Stimulated activated CD4-positive, alpha-beta T cell treated with anti-CD3 and anti-CD28 coated beads, Interleukin-4, amount 100 ng/mL, for 24 hours (primary cell): ENCODE measurements at regions not wholly inside any gene's neighbourhood (a gene's known extent, or its start where the extent isn't known, plus 50 kb on each side); places are given as distances from the start of the nearest gene placed in this dataset.

Experiments used
- DNase-seq: peaks from one replicate; pipeline ENCODE4 v3.0.0-alpha.2; 2020

- no peak for DNase-seq
These were observed 379.7 kb downstream of the SPRY1 start for GRCh38 chr4:123776267-123776666.

- DNase-seq: no peak
These were observed 380.8 kb downstream of the SPRY1 start for GRCh38 chr4:123777373-123777772.

DNA sequence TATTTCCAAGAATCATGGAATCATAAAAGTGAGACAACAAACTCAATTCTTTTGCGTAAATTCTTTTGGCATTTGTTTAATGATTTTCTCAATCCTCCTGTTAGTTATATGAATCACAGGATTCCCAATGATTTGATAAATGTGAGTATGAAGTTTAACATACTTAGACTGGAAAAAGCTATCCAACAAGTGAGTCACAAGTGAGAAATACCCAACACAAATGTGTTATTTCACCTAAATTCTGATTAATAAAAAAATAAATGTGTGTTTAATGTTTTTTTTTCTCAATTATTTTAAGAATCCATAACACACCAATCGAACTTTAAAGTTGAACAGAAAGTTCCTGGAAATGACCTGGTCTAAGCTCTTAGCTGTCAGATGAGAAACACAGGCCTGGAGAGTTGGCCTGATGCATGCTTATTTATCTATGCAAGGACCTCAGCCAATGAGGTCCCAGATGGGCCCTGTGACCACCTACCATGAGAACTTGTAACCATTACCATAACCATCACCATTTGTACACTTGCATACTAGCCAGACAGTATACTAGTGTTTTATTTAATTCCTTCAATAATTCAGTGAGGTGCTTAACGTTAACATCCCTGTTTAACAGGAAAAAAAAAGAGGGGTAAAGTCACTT lies 386.7 kb downstream of the SPRY1 start:
- no peak for DNase-seq

- DNase-seq: no peak
These were observed 387.3 kb downstream of the SPRY1 start for GRCh38 chr4:123783921-123784320.

- DNase-seq: no peak
These were observed 388.0 kb downstream of the SPRY1 start for GRCh38 chr4:123784626-123785025.

DNA sequence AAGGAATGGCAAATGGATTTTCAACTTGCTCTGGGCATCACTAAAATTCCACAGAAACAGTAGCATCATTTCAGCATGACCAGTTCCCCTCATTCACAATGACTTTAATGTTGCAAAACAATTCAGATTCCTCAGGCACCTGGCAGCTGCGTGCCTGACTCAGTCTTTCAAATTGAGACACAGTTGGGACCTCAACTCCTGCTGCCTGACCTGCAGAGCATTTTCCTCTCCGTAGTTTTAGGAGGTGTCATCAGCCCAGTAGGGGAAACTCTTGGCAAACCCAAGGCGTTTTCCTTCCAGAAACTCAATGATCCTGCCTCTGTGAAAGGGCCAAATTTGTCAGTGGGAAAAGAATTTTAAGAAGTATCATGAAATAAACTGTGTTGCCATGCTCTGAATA lies 388.9 kb downstream of the SPRY1 start:
- DNase-seq: no peak

DNA sequence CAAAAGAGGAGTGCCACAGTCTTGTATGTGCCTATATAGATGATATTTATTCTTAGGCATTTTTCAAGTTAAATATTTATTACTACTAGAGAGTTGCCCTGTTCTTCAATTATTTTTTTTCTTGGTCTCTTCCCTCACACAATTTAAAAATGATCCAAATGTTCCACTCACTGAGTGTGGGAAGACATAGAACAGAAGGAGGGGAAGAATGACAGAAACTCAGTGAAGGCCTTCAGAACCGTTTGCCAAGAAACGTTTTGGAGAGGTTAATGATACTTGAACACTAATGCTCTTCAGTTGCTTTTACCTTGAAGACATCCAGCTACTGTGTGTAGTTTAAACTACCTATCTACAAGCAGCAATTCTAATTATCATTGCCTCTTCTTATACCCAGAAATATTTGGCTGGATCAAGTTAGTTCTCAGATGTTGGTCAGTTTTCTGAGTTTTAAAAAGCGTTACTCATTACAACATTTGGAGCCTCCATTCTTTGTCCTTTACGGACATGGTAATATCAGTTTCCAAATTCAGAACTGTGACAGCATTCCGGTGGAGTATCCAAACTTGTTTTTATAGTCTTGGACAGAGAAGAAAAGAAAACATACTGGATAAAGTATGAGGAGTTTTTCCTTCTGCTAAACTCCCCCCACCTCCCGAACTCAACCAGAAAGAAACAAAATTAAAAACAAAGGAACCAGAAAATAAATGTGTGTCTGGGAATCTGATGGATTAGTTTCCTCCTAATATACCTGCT lies 389.7 kb downstream of the SPRY1 start:
- DNase-seq: no peak

GRCh38 chr4:123786920-123787319 lies 390.3 kb downstream of the SPRY1 start:
- DNase-seq: no peak

- no peak for DNase-seq
These were observed 391.0 kb downstream of the SPRY1 start for GRCh38 chr4:123787512-123788080.

GRCh38 chr4:123788577-123788976 lies 392.0 kb downstream of the SPRY1 start:
- no peak for DNase-seq

DNA sequence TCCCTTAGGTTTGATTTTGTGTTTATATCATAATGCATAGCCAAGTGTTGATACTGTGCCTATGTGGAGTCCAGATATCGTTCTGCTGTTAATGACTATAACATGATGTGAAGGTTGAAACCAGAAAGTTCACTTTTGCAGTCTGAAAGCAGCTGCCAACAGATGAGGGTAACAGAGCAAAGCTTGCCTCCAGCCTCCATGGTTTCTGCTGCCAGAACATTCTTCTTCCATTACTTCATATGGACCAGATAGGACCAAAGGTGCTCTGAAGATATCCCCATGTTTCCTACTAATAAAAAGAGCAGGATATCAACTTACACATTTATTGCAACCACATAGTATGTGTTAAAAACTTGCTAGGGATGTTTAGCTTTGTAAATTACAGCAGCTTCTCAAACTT lies 394.1 kb downstream of the SPRY1 start:
- DNase-seq: no peak

GRCh38 chr4:123802082-123802645 lies 405.6 kb downstream of the SPRY1 start:
- no peak for DNase-seq

DNA sequence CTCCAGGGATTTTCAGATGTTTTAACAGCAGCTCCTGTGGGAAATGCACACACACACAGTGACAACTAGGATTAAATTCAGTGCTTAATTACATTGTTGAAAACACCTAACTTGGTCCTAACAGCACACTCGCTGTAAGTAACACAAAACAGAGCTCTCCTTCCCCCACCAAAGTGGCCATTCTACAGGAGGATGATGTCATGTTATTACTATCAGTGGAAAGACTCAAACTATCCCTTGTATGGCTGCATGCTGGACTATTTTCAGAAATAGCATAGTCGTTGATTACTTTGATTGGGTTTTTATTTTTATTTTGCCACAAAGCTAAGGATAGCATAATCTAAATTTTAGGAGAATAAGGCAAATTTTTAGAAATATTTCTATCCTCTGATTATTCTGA lies 406.3 kb downstream of the SPRY1 start:
- DNase-seq: no peak

DNA sequence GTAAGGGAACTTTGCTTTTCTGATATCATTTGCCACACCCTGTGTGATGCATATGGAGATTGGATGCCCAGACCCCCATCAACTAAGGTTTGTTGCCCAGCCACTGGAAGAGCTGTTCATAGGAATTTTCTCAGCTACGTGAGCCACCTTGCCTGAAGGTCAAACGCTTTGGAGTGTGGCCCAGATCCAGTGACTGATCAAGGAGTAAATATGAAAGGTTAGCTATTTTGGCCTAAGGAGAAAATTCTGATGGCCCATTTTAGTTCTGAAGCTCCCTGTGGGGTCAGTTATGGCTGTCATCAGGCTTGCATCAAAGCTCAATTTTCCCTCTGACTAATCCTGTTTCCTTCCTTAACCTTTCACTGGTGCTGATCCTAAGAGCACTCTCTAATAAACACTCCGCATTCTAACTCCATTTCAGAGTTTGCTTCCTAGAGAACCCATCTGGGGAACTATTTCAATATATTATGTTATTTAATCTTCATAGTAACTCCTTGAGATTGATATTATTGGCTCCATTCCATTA lies 407.7 kb downstream of the SPRY1 start:
- no peak for DNase-seq

- no peak for DNase-seq
These were observed 409.5 kb downstream of the SPRY1 start for GRCh38 chr4:123806056-123806455.

DNA sequence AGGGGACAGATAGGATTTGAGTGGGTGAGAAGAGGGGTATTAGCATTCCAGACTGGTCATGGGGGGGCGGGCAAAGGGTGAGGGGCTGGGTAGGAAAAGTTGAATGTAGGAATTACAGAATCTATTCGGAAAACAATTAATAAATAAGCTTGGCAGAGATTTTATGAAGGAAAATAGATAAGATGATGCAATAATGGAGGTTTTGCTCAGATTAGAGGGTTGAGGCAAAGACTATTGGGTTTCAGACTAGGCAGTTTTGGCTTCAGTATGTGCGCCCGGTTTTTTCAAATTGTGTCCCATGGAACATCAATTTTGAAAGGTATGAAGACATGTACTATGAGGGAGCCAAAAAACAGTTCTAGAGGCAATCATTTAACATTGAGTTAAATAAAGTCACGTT lies 410.6 kb downstream of the SPRY1 start:
- no peak for DNase-seq

GRCh38 chr4:123807866-123808265 lies 411.3 kb downstream of the SPRY1 start:
- DNase-seq: no peak

DNA sequence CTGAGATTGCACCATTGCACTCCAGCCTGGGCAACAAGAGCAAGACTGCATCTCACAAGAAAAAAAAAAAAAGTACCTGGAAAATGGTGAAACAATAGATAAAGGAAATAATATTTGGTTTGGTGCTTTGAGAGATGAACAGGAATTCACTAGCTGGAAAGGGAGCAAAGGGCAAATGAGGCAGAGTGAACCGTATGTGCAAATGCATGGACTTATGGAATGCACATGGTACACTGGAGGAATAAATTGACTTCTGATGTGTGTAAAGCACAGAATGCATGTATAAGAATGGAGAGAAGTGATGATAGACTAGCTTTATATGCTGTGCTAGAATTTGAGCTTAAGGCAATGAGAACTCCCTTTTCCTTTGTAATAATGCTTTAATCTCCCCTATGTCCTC lies 413.3 kb downstream of the SPRY1 start:
- no peak for DNase-seq

- no peak for DNase-seq
These were observed 415.4 kb downstream of the SPRY1 start for GRCh38 chr4:123812066-123812390.

GRCh38 chr4:123813901-123814300 lies 417.3 kb downstream of the SPRY1 start:
- no peak for DNase-seq

GRCh38 chr4:123816462-123816861 lies 419.9 kb downstream of the SPRY1 start:
- no peak for DNase-seq

- DNase-seq: no peak
These were observed 420.6 kb downstream of the SPRY1 start for GRCh38 chr4:123817025-123817688.

GRCh38 chr4:123819362-123820035 lies 422.9 kb downstream of the SPRY1 start:
- DNase-seq: no peak
